OCI-LY3 (cell line): ENCODE measurements at regions not wholly inside any gene's neighbourhood (a gene's known extent, or its start where the extent isn't known, plus 50 kb on each side); places are given as distances from the start of the nearest gene placed in this dataset.
A peak's percentile ranks its signal among the peaks of the same experiment; 100 is the strongest.

ENCODE experiments used
- H2AFZ ChIP-seq: fragments of 200-600, 300-600 bp; shearing (Covaris generic); 2 replicates; pipeline ENCODE4 v1.6.0; 2014; ENCODE audit warnings: antibody characterized with exemption, low read depth, low read length
- H3K27ac ChIP-seq: fragments of 200-600, 300-600 bp; sonication (generic); 2 replicates; pipeline ENCODE4 v1.5.1; 2014; ENCODE audit warnings: mild to moderate bottlenecking, low read length, moderate library complexity, mixed read lengths
- H3K27me3 ChIP-seq: fragments of 200-600, 300-600 bp; sonication (generic); 2 replicates; pipeline ENCODE4 v1.6.1; 2014; ENCODE audit warnings: low read depth, low read length, mixed read lengths
- H3K36me3 ChIP-seq: fragments of 200-600, 300-600 bp; sonication (generic); replicated peaks from 2 replicates; pipeline ENCODE3; 2014; ENCODE audit warnings: low read depth, low read length, mixed read lengths
- H3K4me1 ChIP-seq: fragments of 300-600, 200-600 bp; sonication (generic); 2 replicates; pipeline ENCODE4 v1.6.1; 2014; ENCODE audit warnings: low read length, mixed read lengths
- H3K4me2 ChIP-seq: fragments of 200-600, 300-600 bp; sonication (generic); 2 replicates; pipeline ENCODE4 v1.6.1; 2014; ENCODE audit warnings: low read length, mixed read lengths
- H3K4me3 ChIP-seq: fragments of 300-600, 200-600 bp; sonication (generic); 2 replicates; pipeline ENCODE4 v1.5.1; 2014; ENCODE audit warnings: antibody characterized with exemption, mild to moderate bottlenecking, low read length, moderate library complexity
- H3K79me2 ChIP-seq: fragments of 300-600, 200-600 bp; shearing (Covaris generic); 2 replicates; pipeline ENCODE4 v1.6.1; 2014; ENCODE audit warnings: mild to moderate bottlenecking, low read length, mixed read lengths
- H3K9ac ChIP-seq: fragments of 300-600, 200-600 bp; shearing (Covaris generic); 2 replicates; pipeline ENCODE4 v1.6.0; 2014; ENCODE audit warnings: mild to moderate bottlenecking, low read length, moderate library complexity
- H3K9me3 ChIP-seq: fragments of 200-600, 300-600 bp; shearing (Covaris generic); 2 replicates; pipeline ENCODE4 v1.6.1; 2014; ENCODE audit warnings: low read length, mixed read lengths; ENCODE audit not compliant: insufficient read depth
- H4K20me1 ChIP-seq: fragments of 200-600, 300-600 bp; sonication (generic); 2 replicates; pipeline ENCODE4 v1.6.1; 2016; ENCODE audit warnings: low read length, mixed read lengths; ENCODE audit not compliant: insufficient read depth
- CTCF ChIP-seq: fragments of 200-600, 300-600 bp; sonication (generic); IDR thresholded peaks from 2 replicates; pipeline ENCODE4 v1.5.1; 2014; ENCODE audit warnings: antibody characterized with exemption, low read length, low read depth
- EZH2phosphoT487 ChIP-seq: fragments of 200-600 bp; shearing (Covaris generic); IDR thresholded peaks from 2 replicates; pipeline ENCODE4 v1.6.1; 2018; ENCODE audit warnings: antibody characterized with exemption, mixed run types, low read depth

GRCh38 chr20:60883496-60883895 lies 368.6 kb upstream of the CDH4 start:
- Histone ChIP-seq H3K27me3 (no peaks in the 10 kb centered on the region), H3K9me3 (no peaks in the 10 kb centered on the region), H3K4me2 (peak overlapping the region; percentile 87), H3K79me2 (no peaks in the 10 kb centered on the region), H2AFZ (no peak overlapping the region), H3K4me3 (peak overlapping the region; percentile 66), H3K27ac (peak overlapping the region; percentile 85), H4K20me1 (no peaks in the 10 kb centered on the region), H3K36me3 (no peaks in the 10 kb centered on the region), H3K4me1 (peaks cover 53% of the 10 kb centered on the region), H3K9ac (peak overlapping the region; percentile 51)
- TF ChIP-seq CTCF (no peak), EZH2phosphoT487 (no peak)

GRCh38 chr20:60884277-60884676 lies 367.8 kb upstream of the CDH4 start:
- H2AFZ ChIP-seq, result no peak overlapping the region
- peak overlapping the region; percentile 85; the same call in 1 of the 2 replicates for H3K27ac ChIP-seq
- H4K20me1 ChIP-seq, result no peaks in the 10 kb centered on the region
- H3K4me2 ChIP-seq, result peak overlapping the region; percentile 51
- no peak overlapping the region for H3K4me3 ChIP-seq
- H3K9me3 ChIP-seq, result no peaks in the 10 kb centered on the region
- H3K27me3 ChIP-seq, result peaks cover 8% of the 10 kb centered on the region
- no peaks in the 10 kb centered on the region for H3K79me2 ChIP-seq
- H3K36me3 ChIP-seq, result no peaks in the 10 kb centered on the region
- H3K4me1 ChIP-seq, result peaks cover 53% of the 10 kb centered on the region
- H3K9ac ChIP-seq, result no peak overlapping the region
- TF ChIP-seq EZH2phosphoT487, result no peak
- no peak for TF ChIP-seq CTCF

GRCh38 chr20:60888771-60889170 lies 363.3 kb upstream of the CDH4 start:
- H3K79me2 ChIP-seq, result no peaks in the 10 kb centered on the region
- no peaks in the 10 kb centered on the region for H3K36me3 ChIP-seq
- H3K27ac ChIP-seq, result no peak overlapping the region
- H3K27me3 ChIP-seq, result peaks cover 12% of the 10 kb centered on the region
- H3K4me2 ChIP-seq, result no peak overlapping the region
- H3K4me3 ChIP-seq, result no peak overlapping the region
- no peaks in the 10 kb centered on the region for H3K9me3 ChIP-seq
- no peaks in the 10 kb centered on the region for H4K20me1 ChIP-seq
- TF ChIP-seq EZH2phosphoT487, result no peak
- H3K9ac ChIP-seq, result no peak overlapping the region
- H2AFZ ChIP-seq, result no peak overlapping the region
- H3K4me1 ChIP-seq, result peaks cover 30% of the 10 kb centered on the region

GRCh38 chr20:60892095-60892813 lies 359.8 kb upstream of the CDH4 start:
- H3K27me3 ChIP-seq, result peaks cover 12% of the 10 kb centered on the region
- TF ChIP-seq CTCF (no peak), EZH2phosphoT487 (no peak)
- H3K4me1 ChIP-seq, result no peaks in the 10 kb centered on the region; the same call in 1 of the 2 replicates
- H3K27ac ChIP-seq, result no peak overlapping the region
- H2AFZ ChIP-seq, result no peak overlapping the region
- no peaks in the 10 kb centered on the region for H3K36me3 ChIP-seq
- H3K9me3 ChIP-seq, result no peaks in the 10 kb centered on the region
- H3K9ac ChIP-seq, result no peak overlapping the region
- H3K79me2 ChIP-seq, result no peaks in the 10 kb centered on the region
- H3K4me3 ChIP-seq, result no peak overlapping the region
- H4K20me1 ChIP-seq, result no peaks in the 10 kb centered on the region
- H3K4me2 ChIP-seq, result no peak overlapping the region
